RWPE1 (cell line): ENCODE measurements at regions not wholly inside any gene's neighbourhood (a gene's known extent, or its start where the extent isn't known, plus 50 kb on each side); places are given as distances from the start of the nearest gene placed in this dataset.

Experiments used
- CTCF ChIA-PET: fragments of 350-600 bp; sonication (Branson Sonifier 250); formaldehyde crosslinking; extraction: SDS; loops from one replicate; lab custom pipeline; 2021; lab: Yijun Ruan, JAX
- POLR2A ChIA-PET: fragments of 400-600 bp; formaldehyde crosslinking; extraction: SDS; loops from one replicate; lab custom pipeline; 2020; ENCODE audit warnings: antibody characterized with exemption; ENCODE audit not compliant: low non-redundant PET; lab: Yijun Ruan, JAX
- DNase-seq: peaks from one replicate; pipeline ENCODE4 v3.0.0; 2012; ENCODE audit warnings: low spot score
- H3K27ac ChIP-seq: fragments of 450-650 bp; 2 replicates; pipeline ENCODE4 v1.5.1; 2017
- CTCF ChIP-seq: fragments of 450-650 bp; conservative IDR thresholded peaks from 2 replicates; pipeline ENCODE4 v1.5.1; 2017; ENCODE audit warnings: low read depth, mild to moderate bottlenecking

- peak; percentile 88 for DNase-seq
- ChIA-PET POLR2A (no interaction called here), CTCF (interaction anchor here (0.5 to 1.0 kb wide), 3 partner anchors 32 to 308 kb away, joined by 3 to 5 read pairs (median 3); no protein-coding TSS in a partner anchor)
- H3K27ac ChIP-seq, result peak overlapping the region; percentile 92
- no peak for TF ChIP-seq CTCF
Measured at GRCh38 chr13:50410921-50411746, 395.9 kb downstream of the KCNRG start.

GRCh38 chr13:50412046-50412617, 396.9 kb downstream of the KCNRG start:
- DNase-seq, result no peak
- TF ChIP-seq CTCF, result no peak
- POLR2A ChIA-PET, result no interaction called here
- no peak overlapping the region for H3K27ac ChIP-seq
- CTCF ChIA-PET, result interaction anchor here (0.9 kb wide), 1 partner anchor 33 kb away, joined by 3 read pairs; no protein-coding TSS in a partner anchor

GRCh38 chr13:50414640-50415039, 399.4 kb downstream of the KCNRG start:
- no peak overlapping the region for H3K27ac ChIP-seq
- TF ChIP-seq CTCF, result no peak
- POLR2A ChIA-PET, result no interaction called here
- DNase-seq, result no peak
- CTCF ChIA-PET, result no interaction called here

- no peak for DNase-seq
- no peak overlapping the region for H3K27ac ChIP-seq
- TF ChIP-seq CTCF, result no peak
- ChIA-PET CTCF (no interaction called here), POLR2A (no interaction called here)
Measured at GRCh38 chr13:50415428-50415827, 400.2 kb downstream of the KCNRG start.

- TF ChIP-seq CTCF, result no peak
- ChIA-PET CTCF (no interaction called here), POLR2A (no interaction called here)
- DNase-seq, result peak; percentile 14
- 0 out of 2 replicates have a peak overlapping the region, but pooled peaks have one; percentile 8 for H3K27ac ChIP-seq
Measured at GRCh38 chr13:50417597-50417996, 402.4 kb downstream of the KCNRG start.

GRCh38 chr13:50419331-50419865, 404.2 kb downstream of the KCNRG start:
- no peak for TF ChIP-seq CTCF
- ChIA-PET POLR2A (no interaction called here), CTCF (interaction anchor here (0.9 kb wide), 1 partner anchor 105 kb away, joined by 3 read pairs; no protein-coding TSS in a partner anchor)
- no peak for DNase-seq
- no peak overlapping the region for H3K27ac ChIP-seq
